GM12872 (cell line): ENCODE measurements at regions not wholly inside any gene's neighbourhood (a gene's known extent, or its start where the extent isn't known, plus 50 kb on each side); places are given as distances from the start of the nearest gene placed in this dataset.

Source experiments
- CTCF ChIP-seq: IDR thresholded peaks from 3 replicates; pipeline ENCODE4 v1.5.1; 2011; ENCODE audit warnings: low read depth, mild to moderate bottlenecking, low read length, moderate library complexity; ENCODE audit not compliant: insufficient read depth

- TF ChIP-seq CTCF = no peak
These were observed 168.8 kb downstream of the CXCL12 start for GRCh38 chr10:44216073-44216472.

DNA sequence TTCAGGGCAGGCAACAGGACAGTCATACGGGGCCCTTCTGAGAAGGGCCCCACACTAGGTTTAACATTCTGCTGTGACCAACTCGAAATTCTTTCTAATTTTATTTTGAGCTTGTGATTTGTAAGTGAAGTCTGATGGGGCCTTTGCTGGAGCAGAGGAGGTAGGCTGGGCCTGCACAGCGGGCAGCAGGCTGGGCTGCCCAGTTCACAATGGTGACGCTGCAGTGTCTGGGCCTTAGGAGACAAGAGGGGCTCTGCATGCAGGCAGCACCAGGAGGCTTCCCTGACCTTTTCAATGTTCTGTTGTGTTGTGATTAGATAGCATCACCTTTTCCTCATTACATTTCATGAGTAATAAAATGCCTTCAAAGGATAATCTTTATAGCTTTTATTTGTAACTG lies 175.1 kb downstream of the CXCL12 start:
- no peak for TF ChIP-seq CTCF

DNA sequence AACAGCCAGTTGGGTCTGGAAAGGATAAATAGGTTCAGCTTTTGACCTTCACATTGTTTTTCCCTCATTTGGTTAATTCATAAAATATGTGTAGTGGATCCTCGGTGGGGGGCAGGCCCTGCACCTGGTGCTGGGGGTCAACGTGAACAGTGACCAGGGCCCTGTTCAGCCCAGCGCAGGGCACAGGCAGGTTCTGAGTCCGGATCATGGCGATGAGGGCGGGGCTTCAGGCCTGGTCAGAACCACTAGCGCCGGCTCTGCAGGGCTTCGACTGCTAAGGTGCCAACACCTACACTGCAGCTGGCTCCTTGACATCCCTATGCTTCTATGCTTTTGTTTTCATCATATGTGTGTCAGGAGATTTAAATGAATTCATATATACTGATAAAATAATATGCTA lies 177.7 kb downstream of the CXCL12 start:
- no peak for TF ChIP-seq CTCF

DNA sequence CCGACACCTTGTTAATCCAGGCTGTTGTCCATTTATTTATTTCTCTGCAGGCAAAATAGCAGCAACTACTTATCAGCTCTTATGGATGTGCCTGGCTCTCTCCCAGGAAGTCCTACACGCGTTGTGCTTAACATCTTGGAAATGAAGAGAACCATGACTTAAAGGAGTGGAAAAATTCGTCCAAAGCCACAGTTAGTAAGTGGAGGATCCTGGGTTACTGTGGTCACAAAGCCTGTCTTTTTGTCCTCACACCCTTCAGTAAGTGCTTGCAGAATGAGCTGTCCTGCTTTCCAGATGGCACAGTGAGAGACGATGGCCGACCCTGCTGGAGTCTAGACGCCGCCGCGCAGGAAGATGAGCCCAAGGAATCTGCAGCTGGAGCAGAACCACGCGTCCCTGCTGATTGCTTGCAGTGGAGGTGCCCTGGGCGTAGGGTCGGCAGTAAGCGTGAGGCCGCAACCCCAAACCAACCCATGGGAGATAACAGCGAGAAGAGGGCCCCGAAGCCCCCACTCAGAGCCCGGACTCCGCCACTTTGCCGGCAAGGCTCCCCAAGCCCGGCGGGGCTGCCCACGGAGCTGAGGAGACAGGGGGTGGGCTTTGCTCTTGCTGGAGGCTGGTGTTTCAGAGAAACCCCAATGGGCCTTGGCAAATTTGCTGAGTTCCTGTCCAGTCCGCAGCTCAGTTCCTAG lies 178.6 kb downstream of the CXCL12 start:
- TF ChIP-seq CTCF = no peak

GRCh38 chr10:44205067-44205466 lies 179.8 kb downstream of the CXCL12 start:
- no peak for TF ChIP-seq CTCF

- no peak for TF ChIP-seq CTCF
These were observed 181.4 kb downstream of the CXCL12 start for GRCh38 chr10:44203535-44203934.

DNA sequence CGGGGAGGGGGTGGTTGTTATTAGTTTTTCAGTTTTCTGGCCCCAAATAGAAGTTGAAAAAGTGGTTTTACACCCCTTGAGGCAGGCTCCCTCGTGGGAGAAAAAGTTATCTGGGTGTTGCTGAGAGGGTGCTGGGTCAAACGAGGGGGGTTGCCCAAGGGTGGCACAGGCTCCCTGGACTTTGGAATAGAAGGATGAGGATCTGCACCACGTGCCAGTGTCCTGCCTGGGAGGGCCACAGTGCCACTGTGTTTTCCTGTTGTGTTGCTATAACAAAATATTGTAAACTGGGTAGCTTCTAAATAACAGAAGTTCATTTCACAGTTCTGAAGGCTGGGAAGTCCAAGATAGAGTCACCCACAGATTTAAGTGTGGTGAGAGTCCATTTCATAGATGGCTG lies 181.9 kb downstream of the CXCL12 start:
- TF ChIP-seq CTCF = no peak
